BE2C (cell line): ENCODE measurements at regions not wholly inside any gene's neighbourhood (a gene's known extent, or its start where the extent isn't known, plus 50 kb on each side); places are given as distances from the start of the nearest gene placed in this dataset.

Experiments used
- DNase-seq: peaks from one replicate; pipeline ENCODE4 v3.0.0-alpha.2; 2020
- H3K27me3 ChIP-seq: fragments of 250-450 bp; sonication (Bioruptor Pico); 2 replicates; pipeline ENCODE4 v1.5.1; 2020; ENCODE audit warnings: mild to moderate bottlenecking
- H3K36me3 ChIP-seq: fragments of 250-450 bp; sonication (Bioruptor Pico); 2 replicates; pipeline ENCODE4 v1.5.1; 2020; ENCODE audit warnings: mild to moderate bottlenecking
- H3K4me1 ChIP-seq: fragments of 250-450 bp; sonication (Bioruptor Pico); 2 replicates; pipeline ENCODE4 v1.5.1; 2020
- H3K4me3 ChIP-seq: 2 replicates; pipeline ENCODE4 v1.5.1; 2011; ENCODE audit warnings: low read depth, low read length
- H3K9me3 ChIP-seq: fragments of 250-450 bp; sonication (Bioruptor Pico); 2 replicates; pipeline ENCODE4 v1.5.1; 2020
- CTCF ChIP-seq: IDR thresholded peaks from 2 replicates; pipeline ENCODE4 v1.5.1; 2012; ENCODE audit warnings: mild to moderate bottlenecking, low read depth, low read length

- no peak overlapping the region for H3K4me3 ChIP-seq
- no peaks in the 10 kb centered on the region for H3K27me3 ChIP-seq
- DNase-seq = no peak
- no peaks in the 10 kb centered on the region for H3K36me3 ChIP-seq
- no peaks in the 10 kb centered on the region for H3K4me1 ChIP-seq
- TF ChIP-seq CTCF = no peak
- no peaks in the 10 kb centered on the region for H3K9me3 ChIP-seq
These were observed 383.9 kb upstream of the DAB2 start for GRCh38 chr5:39808656-39809055.

- DNase-seq = no peak
- H3K9me3 ChIP-seq = no peaks in the 10 kb centered on the region
- TF ChIP-seq CTCF = no peak
- no peaks in the 10 kb centered on the region for H3K4me1 ChIP-seq
- H3K36me3 ChIP-seq = no peaks in the 10 kb centered on the region
- H3K4me3 ChIP-seq = no peak overlapping the region
- H3K27me3 ChIP-seq = no peaks in the 10 kb centered on the region
These were observed 376.5 kb upstream of the DAB2 start for GRCh38 chr5:39801306-39801705.

- no peaks in the 10 kb centered on the region for H3K36me3 ChIP-seq
- TF ChIP-seq CTCF = no peak
- no peaks in the 10 kb centered on the region for H3K27me3 ChIP-seq
- H3K9me3 ChIP-seq = no peaks in the 10 kb centered on the region
- H3K4me1 ChIP-seq = no peaks in the 10 kb centered on the region
- no peak for DNase-seq
- no peak overlapping the region for H3K4me3 ChIP-seq
These were observed 375.3 kb upstream of the DAB2 start for GRCh38 chr5:39800042-39800601.

GRCh38 chr5:39799242-39799641 is 374.5 kb upstream of the DAB2 start:
- Histone ChIP-seq H3K4me3 (no peak overlapping the region), H3K4me1 (no peaks in the 10 kb centered on the region), H3K36me3 (no peaks in the 10 kb centered on the region), H3K27me3 (no peaks in the 10 kb centered on the region), H3K9me3 (no peaks in the 10 kb centered on the region)
- DNase-seq = no peak
- TF ChIP-seq CTCF = no peak

GRCh38 chr5:39794513-39795210 is 369.9 kb upstream of the DAB2 start:
- no peak for TF ChIP-seq CTCF
- H3K4me3 ChIP-seq = no peak overlapping the region
- no peaks in the 10 kb centered on the region for H3K27me3 ChIP-seq
- H3K36me3 ChIP-seq = no peaks in the 10 kb centered on the region
- no peaks in the 10 kb centered on the region for H3K9me3 ChIP-seq
- H3K4me1 ChIP-seq = no peaks in the 10 kb centered on the region
- no peak for DNase-seq

- Histone ChIP-seq H3K4me1 (no peaks in the 10 kb centered on the region), H3K27me3 (no peaks in the 10 kb centered on the region), H3K4me3 (no peak overlapping the region), H3K9me3 (no peaks in the 10 kb centered on the region), H3K36me3 (no peaks in the 10 kb centered on the region)
- no peak for TF ChIP-seq CTCF
- no peak for DNase-seq
These were observed 360.6 kb upstream of the DAB2 start for GRCh38 chr5:39785410-39785809.
